SK-N-SH (cell line): ENCODE measurements at regions not wholly inside any gene's neighbourhood (a gene's known extent, or its start where the extent isn't known, plus 50 kb on each side); places are given as distances from the start of the nearest gene placed in this dataset.

Experiments
- CTCF ChIA-PET: fragments of 300-600, 350-600 bp; formaldehyde crosslinking; extraction: SDS; loops from one replicate; lab custom pipeline; 2021; lab: Yijun Ruan, JAX
- POLR2A ChIA-PET: fragments of 350-600 bp; sonication (Branson Sonifier 250); formaldehyde crosslinking; extraction: SDS; loops from one replicate; lab custom pipeline; 2020; ENCODE audit warnings: antibody characterized with exemption, inconsistent platforms; lab: Yijun Ruan, JAX
- DNase-seq: peaks from one replicate; pipeline ENCODE4 v3.0.0; 2012
- H2AFZ ChIP-seq: fragments of 200-600 bp; sonication (generic); 2 replicates; pipeline ENCODE4 v1.8.1; 2016; ENCODE audit warnings: antibody characterized with exemption, mild to moderate bottlenecking, low read depth
- H3F3A ChIP-seq: fragments of 200-600 bp; sonication (generic); replicated peaks from 2 replicates; pipeline ENCODE3; 2016; ENCODE audit warnings: antibody characterized with exemption, mild to moderate bottlenecking; ENCODE audit not compliant: insufficient read depth
- H3K27ac ChIP-seq, 2 experiments: fragments of 200-500 bp in 1 of 2; fragments of 200-600 bp in 1 of 2; sonication (Bioruptor generic) in 1 of 2; sonication (generic), shearing (Covaris generic) in 1 of 2; 2 replicates each; pipeline versions ENCODE4 v1.5.1 to v1.6.1; 2014 to 2016; ENCODE audit warnings: low read depth in 2 of 2, inconsistent platforms in 1 of 2, low read length in 1 of 2, mild to moderate bottlenecking in 1 of 2, mixed read lengths in 1 of 2
- H3K27me3 ChIP-seq: fragments of 200-600 bp; sonication (generic), shearing (Covaris generic); 2 replicates; pipeline ENCODE4 v1.6.1; 2016; ENCODE audit warnings: mixed run types; ENCODE audit not compliant: insufficient read depth
- H3K36me3 ChIP-seq, 2 experiments: fragments of 200-500 bp in 1 of 2; fragments of 200-600 bp in 1 of 2; sonication (Bioruptor generic) in 1 of 2; sonication (generic) in 1 of 2; replicated peaks in 1 of 2; 2 replicates each; pipeline versions ENCODE3 to v1.5.1; 2014 to 2016; ENCODE audit warnings: low read length in 1 of 2, mild to moderate bottlenecking in 1 of 2; ENCODE audit not compliant: insufficient read depth in 2 of 2, control insufficient read depth in 1 of 2
- H3K4me1 ChIP-seq, 2 experiments: fragments of 200-500 bp in 1 of 2; fragments of 200-600 bp in 1 of 2; sonication (Bioruptor generic) in 1 of 2; sonication (generic), shearing (Covaris generic) in 1 of 2; 2 replicates each; pipeline versions ENCODE4 v1.5.1 to v1.6.1; 2014 to 2016; ENCODE audit warnings: low read depth in 1 of 2, low read length in 1 of 2, mixed run types in 1 of 2; ENCODE audit not compliant: insufficient read depth in 2 of 2, control insufficient read depth in 1 of 2
- H3K4me2 ChIP-seq: fragments of 200-600 bp; sonication (generic), shearing (Covaris generic); 2 replicates; pipeline ENCODE4 v1.6.1; 2017; ENCODE audit warnings: mixed run types
- H3K4me3 ChIP-seq, 2 experiments: fragments of 200-500 bp in 1 of 2; fragments of 200-600 bp in 1 of 2; sonication (Bioruptor generic) in 1 of 2; sonication (generic), shearing (Covaris generic) in 1 of 2; 2 replicates each; pipeline versions ENCODE4 v1.5.1 to v1.8.1; 2014 to 2016; ENCODE audit warnings: low read depth in 2 of 2, inconsistent platforms in 1 of 2, low read length in 1 of 2, mild to moderate bottlenecking in 1 of 2, mixed read lengths in 1 of 2, moderate library complexity in 1 of 2
- H3K79me2 ChIP-seq: fragments of 200-600 bp; sonication (generic); 2 replicates; pipeline ENCODE4 v1.8.1; 2017; ENCODE audit warnings: mild to moderate bottlenecking; ENCODE audit not compliant: insufficient read depth
- H3K9ac ChIP-seq: fragments of 200-600 bp; sonication (generic); 2 replicates; pipeline ENCODE4 v1.6.1; 2017; ENCODE audit warnings: mixed run types
- H3K9me2 ChIP-seq: fragments of 200-600 bp; sonication (generic); 2 replicates; pipeline ENCODE4 v1.6.1; 2017; ENCODE audit warnings: mixed run types
- H3K9me3 ChIP-seq: fragments of 200-600 bp; sonication (generic); 2 replicates; pipeline ENCODE4 v1.6.1; 2017; ENCODE audit warnings: mixed run types, mild to moderate bottlenecking, moderate library complexity
- H4K20me1 ChIP-seq: fragments of 200-600 bp; sonication (generic); 2 replicates; pipeline ENCODE4 v1.6.1; 2017; ENCODE audit warnings: mild to moderate bottlenecking, mixed run types; ENCODE audit not compliant: insufficient read depth
- CHD2 ChIP-seq: fragments of 150-350 bp; IDR thresholded peaks from 2 replicates; pipeline ENCODE4 v1.6.1; 2018; ENCODE audit warnings: low read length; ENCODE audit not compliant: partially characterized antibody
- ELF1 ChIP-seq: IDR thresholded peaks from 2 replicates; pipeline ENCODE4 v1.4.0; 2012
- EP300 ChIP-seq, 2 experiments: IDR thresholded peaks; 2 replicates each; pipeline versions ENCODE4 v1.4.0 to v1.6.1; 2012; ENCODE audit warnings: borderline replicate concordance in 1 of 2, low read depth in 1 of 2, low read length in 1 of 2
- EZH2phosphoT487 ChIP-seq: fragments of 200-600 bp; sonication (generic); IDR thresholded peaks from 2 replicates; pipeline ENCODE4 v1.6.1; 2017; ENCODE audit warnings: low read depth, mixed run types, mild to moderate bottlenecking, antibody characterized with exemption, moderate library complexity, borderline replicate concordance
- FOXJ3 ChIP-seq: sonication (generic); formaldehyde crosslinking; IDR thresholded peaks from 2 replicates; pipeline ENCODE4 v1.5.1; 2020; ENCODE audit warnings: mild to moderate bottlenecking, missing genetic modification reagents
- FOXM1 ChIP-seq: IDR thresholded peaks from 2 replicates; pipeline ENCODE4 v1.4.0; 2012; ENCODE audit warnings: low read depth, mild to moderate bottlenecking
- MEF2A ChIP-seq: IDR thresholded peaks from 2 replicates; pipeline ENCODE4 v1.4.0; 2012; ENCODE audit warnings: low read depth, borderline replicate concordance
- MXI1 ChIP-seq: IDR thresholded peaks from 2 replicates; pipeline ENCODE4 v1.6.1; 2012; ENCODE audit warnings: mild to moderate bottlenecking, low read depth, low read length, improper control_type of control experiment
- NFIC ChIP-seq: IDR thresholded peaks from 2 replicates; pipeline ENCODE4 v1.4.0; 2012; ENCODE audit warnings: borderline replicate concordance
- TAF1 ChIP-seq: IDR thresholded peaks from 2 replicates; pipeline ENCODE4 v1.6.1; 2012; ENCODE audit warnings: low read depth, mild to moderate bottlenecking, low read length, moderate library complexity, borderline replicate concordance
- TEAD4 ChIP-seq: IDR thresholded peaks from 2 replicates; pipeline ENCODE4 v1.4.0; 2012; ENCODE audit warnings: mild to moderate bottlenecking, borderline replicate concordance; ENCODE audit not compliant: insufficient read depth
- YY1 ChIP-seq: IDR thresholded peaks from 2 replicates; pipeline ENCODE4 v1.4.0; 2012; ENCODE audit warnings: low read depth, mild to moderate bottlenecking
- WGBS: methylation state at CpG from one replicate; pipeline ENCODE4 v1.1.6; 2017; ENCODE audit warnings: low lambda C conversion rate; 5-methylcytosine and 5-hydroxymethylcytosine counted together
- TF ChIP-seq, protein P1 (sequence below): fragments of 200-600 bp; sonication (generic); IDR thresholded peaks from 2 replicates; pipeline ENCODE4 v1.6.1; 2017; ENCODE audit warnings: antibody characterized with exemption, mild to moderate bottlenecking, moderate library complexity
- TF ChIP-seq, protein P2 (sequence below): fragments of 150-350 bp; IDR thresholded peaks from 2 replicates; pipeline ENCODE4 v1.6.1; 2017; ENCODE audit warnings: antibody characterized with exemption, low read length, low read depth, borderline replicate concordance
- TF ChIP-seq, protein P3 (sequence below): fragments of 150-350 bp; IDR thresholded peaks from 2 replicates; pipeline ENCODE4 v1.6.1; 2016; ENCODE audit warnings: mild to moderate bottlenecking, low read depth, low read length
- TF ChIP-seq, protein P4 (sequence below): IDR thresholded peaks from 2 replicates; pipeline ENCODE4 v1.6.1; 2012; ENCODE audit warnings: mild to moderate bottlenecking, low read depth, low read length, moderate library complexity
- TF ChIP-seq, protein P5 (sequence below): IDR thresholded peaks from 2 replicates; pipeline ENCODE4 v1.4.0; 2012; ENCODE audit warnings: low read depth
- TF ChIP-seq, protein P6 (sequence below): IDR thresholded peaks from 2 replicates; pipeline ENCODE4; 2012

DNA sequence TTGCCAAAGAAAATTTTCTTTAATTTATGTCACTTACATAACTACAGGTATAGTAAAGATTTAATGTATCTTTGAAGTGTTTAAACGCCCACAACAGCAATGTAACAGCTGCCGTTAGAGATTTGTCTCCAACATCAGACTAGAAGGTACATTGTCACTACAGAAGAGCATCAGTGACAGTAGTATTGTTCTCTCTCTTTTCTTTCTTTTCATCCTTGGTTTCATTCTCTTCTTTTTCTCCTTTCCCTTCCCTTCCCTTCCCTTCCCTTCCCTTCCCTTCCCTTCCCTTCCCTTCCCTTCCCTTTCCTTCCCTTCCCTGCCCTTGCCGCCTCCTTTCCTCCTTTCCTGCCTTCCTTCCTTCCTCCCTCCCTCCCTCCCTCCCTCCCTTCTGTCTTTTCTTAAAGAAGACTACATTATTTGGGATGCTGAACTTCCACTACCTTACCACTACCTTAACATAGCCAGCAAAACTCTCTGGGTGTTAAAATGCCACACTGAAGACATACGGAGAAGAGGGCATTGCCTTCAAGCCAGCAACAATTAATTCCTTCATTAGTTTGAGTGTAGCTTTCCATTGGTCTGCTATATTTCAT lies 663.9 kb downstream of the DOK5 start:
- ChIA-PET CTCF (no interaction called here), POLR2A (no interaction called here)
- TF ChIP-seq ELF1 (no peak), NFIC (no peak), CHD2 (no peak), EZH2phosphoT487 (no peak), FOXM1 (no peak), EP300 (IDR thresholded peaks at IDR 0.05; ENCODE audit: borderline replicate concordance in 1 of 2, low read depth in 1 of 2, low read length in 1 of 2) (no peak), FOXJ3 (CRISPR knock-in tag) (no peak), TEAD4 (no peak), MXI1 (no peak), YY1 (no peak), MEF2A (no peak), TAF1 (no peak)
- TF ChIP-seq, protein P1, sequence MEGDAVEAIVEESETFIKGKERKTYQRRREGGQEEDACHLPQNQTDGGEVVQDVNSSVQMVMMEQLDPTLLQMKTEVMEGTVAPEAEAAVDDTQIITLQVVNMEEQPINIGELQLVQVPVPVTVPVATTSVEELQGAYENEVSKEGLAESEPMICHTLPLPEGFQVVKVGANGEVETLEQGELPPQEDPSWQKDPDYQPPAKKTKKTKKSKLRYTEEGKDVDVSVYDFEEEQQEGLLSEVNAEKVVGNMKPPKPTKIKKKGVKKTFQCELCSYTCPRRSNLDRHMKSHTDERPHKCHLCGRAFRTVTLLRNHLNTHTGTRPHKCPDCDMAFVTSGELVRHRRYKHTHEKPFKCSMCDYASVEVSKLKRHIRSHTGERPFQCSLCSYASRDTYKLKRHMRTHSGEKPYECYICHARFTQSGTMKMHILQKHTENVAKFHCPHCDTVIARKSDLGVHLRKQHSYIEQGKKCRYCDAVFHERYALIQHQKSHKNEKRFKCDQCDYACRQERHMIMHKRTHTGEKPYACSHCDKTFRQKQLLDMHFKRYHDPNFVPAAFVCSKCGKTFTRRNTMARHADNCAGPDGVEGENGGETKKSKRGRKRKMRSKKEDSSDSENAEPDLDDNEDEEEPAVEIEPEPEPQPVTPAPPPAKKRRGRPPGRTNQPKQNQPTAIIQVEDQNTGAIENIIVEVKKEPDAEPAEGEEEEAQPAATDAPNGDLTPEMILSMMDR, result no peak
- TF ChIP-seq, protein P2, sequence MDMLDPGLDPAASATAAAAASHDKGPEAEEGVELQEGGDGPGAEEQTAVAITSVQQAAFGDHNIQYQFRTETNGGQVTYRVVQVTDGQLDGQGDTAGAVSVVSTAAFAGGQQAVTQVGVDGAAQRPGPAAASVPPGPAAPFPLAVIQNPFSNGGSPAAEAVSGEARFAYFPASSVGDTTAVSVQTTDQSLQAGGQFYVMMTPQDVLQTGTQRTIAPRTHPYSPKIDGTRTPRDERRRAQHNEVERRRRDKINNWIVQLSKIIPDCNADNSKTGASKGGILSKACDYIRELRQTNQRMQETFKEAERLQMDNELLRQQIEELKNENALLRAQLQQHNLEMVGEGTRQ, result no peak
- TF ChIP-seq, protein P3, sequence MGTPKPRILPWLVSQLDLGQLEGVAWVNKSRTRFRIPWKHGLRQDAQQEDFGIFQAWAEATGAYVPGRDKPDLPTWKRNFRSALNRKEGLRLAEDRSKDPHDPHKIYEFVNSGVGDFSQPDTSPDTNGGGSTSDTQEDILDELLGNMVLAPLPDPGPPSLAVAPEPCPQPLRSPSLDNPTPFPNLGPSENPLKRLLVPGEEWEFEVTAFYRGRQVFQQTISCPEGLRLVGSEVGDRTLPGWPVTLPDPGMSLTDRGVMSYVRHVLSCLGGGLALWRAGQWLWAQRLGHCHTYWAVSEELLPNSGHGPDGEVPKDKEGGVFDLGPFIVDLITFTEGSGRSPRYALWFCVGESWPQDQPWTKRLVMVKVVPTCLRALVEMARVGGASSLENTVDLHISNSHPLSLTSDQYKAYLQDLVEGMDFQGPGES, result no peak
- TF ChIP-seq, protein P4, sequence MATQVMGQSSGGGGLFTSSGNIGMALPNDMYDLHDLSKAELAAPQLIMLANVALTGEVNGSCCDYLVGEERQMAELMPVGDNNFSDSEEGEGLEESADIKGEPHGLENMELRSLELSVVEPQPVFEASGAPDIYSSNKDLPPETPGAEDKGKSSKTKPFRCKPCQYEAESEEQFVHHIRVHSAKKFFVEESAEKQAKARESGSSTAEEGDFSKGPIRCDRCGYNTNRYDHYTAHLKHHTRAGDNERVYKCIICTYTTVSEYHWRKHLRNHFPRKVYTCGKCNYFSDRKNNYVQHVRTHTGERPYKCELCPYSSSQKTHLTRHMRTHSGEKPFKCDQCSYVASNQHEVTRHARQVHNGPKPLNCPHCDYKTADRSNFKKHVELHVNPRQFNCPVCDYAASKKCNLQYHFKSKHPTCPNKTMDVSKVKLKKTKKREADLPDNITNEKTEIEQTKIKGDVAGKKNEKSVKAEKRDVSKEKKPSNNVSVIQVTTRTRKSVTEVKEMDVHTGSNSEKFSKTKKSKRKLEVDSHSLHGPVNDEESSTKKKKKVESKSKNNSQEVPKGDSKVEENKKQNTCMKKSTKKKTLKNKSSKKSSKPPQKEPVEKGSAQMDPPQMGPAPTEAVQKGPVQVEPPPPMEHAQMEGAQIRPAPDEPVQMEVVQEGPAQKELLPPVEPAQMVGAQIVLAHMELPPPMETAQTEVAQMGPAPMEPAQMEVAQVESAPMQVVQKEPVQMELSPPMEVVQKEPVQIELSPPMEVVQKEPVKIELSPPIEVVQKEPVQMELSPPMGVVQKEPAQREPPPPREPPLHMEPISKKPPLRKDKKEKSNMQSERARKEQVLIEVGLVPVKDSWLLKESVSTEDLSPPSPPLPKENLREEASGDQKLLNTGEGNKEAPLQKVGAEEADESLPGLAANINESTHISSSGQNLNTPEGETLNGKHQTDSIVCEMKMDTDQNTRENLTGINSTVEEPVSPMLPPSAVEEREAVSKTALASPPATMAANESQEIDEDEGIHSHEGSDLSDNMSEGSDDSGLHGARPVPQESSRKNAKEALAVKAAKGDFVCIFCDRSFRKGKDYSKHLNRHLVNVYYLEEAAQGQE, result no peak
- TF ChIP-seq, protein P5, sequence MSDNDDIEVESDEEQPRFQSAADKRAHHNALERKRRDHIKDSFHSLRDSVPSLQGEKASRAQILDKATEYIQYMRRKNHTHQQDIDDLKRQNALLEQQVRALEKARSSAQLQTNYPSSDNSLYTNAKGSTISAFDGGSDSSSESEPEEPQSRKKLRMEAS, result no peak
- TF ChIP-seq, protein P6, sequence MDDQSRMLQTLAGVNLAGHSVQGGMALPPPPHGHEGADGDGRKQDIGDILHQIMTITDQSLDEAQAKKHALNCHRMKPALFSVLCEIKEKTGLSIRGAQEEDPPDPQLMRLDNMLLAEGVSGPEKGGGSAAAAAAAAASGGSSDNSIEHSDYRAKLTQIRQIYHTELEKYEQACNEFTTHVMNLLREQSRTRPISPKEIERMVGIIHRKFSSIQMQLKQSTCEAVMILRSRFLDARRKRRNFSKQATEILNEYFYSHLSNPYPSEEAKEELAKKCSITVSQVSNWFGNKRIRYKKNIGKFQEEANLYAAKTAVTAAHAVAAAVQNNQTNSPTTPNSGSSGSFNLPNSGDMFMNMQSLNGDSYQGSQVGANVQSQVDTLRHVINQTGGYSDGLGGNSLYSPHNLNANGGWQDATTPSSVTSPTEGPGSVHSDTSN, result no peak
- no peaks in the 10 kb centered on the region for H3K27me3 ChIP-seq
- no peaks in the 10 kb centered on the region for H3K79me2 ChIP-seq
- H3K9me2 ChIP-seq, result no peaks in the 10 kb centered on the region
- H4K20me1 ChIP-seq, result no peaks in the 10 kb centered on the region
- no peaks in the 10 kb centered on the region for H3F3A ChIP-seq
- H3K9me3 ChIP-seq, result peaks cover 5% of the 10 kb centered on the region; the same call in 1 of the 2 replicates
- no peak overlapping the region for H3K9ac ChIP-seq
- H3K4me2 ChIP-seq, result no peak overlapping the region
- 28% methylated on average over 3 of the region's 4 CpGs for WGBS
- no peaks in the 10 kb centered on the region for H3K36me3 ChIP-seq
- DNase-seq, result no peak
- H3K27ac ChIP-seq, result no peak overlapping the region
- no peaks in the 10 kb centered on the region for H3K4me1 ChIP-seq
- no peak overlapping the region for H2AFZ ChIP-seq
- no peak overlapping the region for H3K4me3 ChIP-seq
